Endothelial cell of umbilical vein (primary cell): ENCODE measurements at regions not wholly inside any gene's neighbourhood (a gene's known extent, or its start where the extent isn't known, plus 50 kb on each side); places are given as distances from the start of the nearest gene placed in this dataset.

Experiments
- BruUV-seq: library from RNA; stranded (reverse); fragments of 400-500 nt; replicated peaks from 2 replicates; lab custom pipeline; 2021; lab: Mats Ljungman, UMichigan
- CTCF ChIA-PET: fragments of 300-600, 350-600 bp; sonication (Branson Sonifier 250); formaldehyde crosslinking; loops from one replicate; lab custom pipeline; 2021; ENCODE audit warnings: antibody characterized with exemption, inconsistent platforms; lab: Charles Lee
- POLR2A ChIA-PET: fragments of 300-600, 350-600 bp; sonication (Branson Sonifier 250); formaldehyde crosslinking; loops from one replicate; lab custom pipeline; 2021; ENCODE audit warnings: antibody characterized with exemption, inconsistent platforms; lab: Charles Lee
- DNase-seq: peaks from one replicate; pipeline ENCODE4 v3.0.0-alpha.2; 2011; ENCODE audit warnings: low read depth, low spot score
- FAIRE-seq: peaks from 2 replicates; lab custom pipeline; 2011; peaks lifted over from hg19 to GRCh38; lab: Jason Lieb, UNC
- H2AFZ ChIP-seq: 2 replicates; pipeline ENCODE4 v1.6.0; 2012; ENCODE audit warnings: low read depth, low read length, control low read depth, inconsistent platforms
- H3K27ac ChIP-seq: 2 replicates; pipeline ENCODE4 v1.5.1; 2011; ENCODE audit warnings: low read depth, mild to moderate bottlenecking, control low read depth, low read length, moderate library complexity; ENCODE audit not compliant: insufficient read depth
- H3K27me3 ChIP-seq, 2 experiments: 2 replicates each; pipeline versions ENCODE4 v1.6.0 to v1.6.1; 2011; ENCODE audit warnings: low read length in 2 of 2, mixed read lengths in 1 of 2; ENCODE audit not compliant: control insufficient read depth in 2 of 2, insufficient read depth in 2 of 2
- H3K36me3 ChIP-seq, 2 experiments: 2 replicates in 1 of 2; 3 replicates in 1 of 2; pipeline ENCODE4 v1.5.1; 2011; ENCODE audit warnings: low read length in 2 of 2, mild to moderate bottlenecking in 1 of 2, moderate library complexity in 1 of 2; ENCODE audit not compliant: control insufficient read depth in 2 of 2, insufficient read depth in 2 of 2; ENCODE audit errors: extremely low read depth in 1 of 2
- H3K4me1 ChIP-seq: 3 replicates; pipeline ENCODE4 v1.5.1; 2011; ENCODE audit warnings: mild to moderate bottlenecking, low read length; ENCODE audit not compliant: control insufficient read depth, insufficient read depth; ENCODE audit errors: extremely low read depth
- H3K4me2 ChIP-seq: 2 replicates; pipeline ENCODE4 v1.6.1; 2011; ENCODE audit warnings: low read length, control low read depth, mixed read lengths; ENCODE audit not compliant: insufficient read depth
- H3K4me3 ChIP-seq, 3 experiments: fragments of 200-600 bp in 1 of 3; sonication (generic), shearing (Covaris generic) in 1 of 3; replicated peaks in 1 of 3; 2 replicates each; pipeline ENCODE4 v1.5.1; 2011 to 2016; ENCODE audit warnings: control low read depth in 3 of 3, low read length in 3 of 3, mild to moderate bottlenecking in 2 of 3, inconsistent platforms in 1 of 3, low read depth in 1 of 3, moderate library complexity in 1 of 3; ENCODE audit not compliant: insufficient read depth in 1 of 3
- H3K79me2 ChIP-seq: 2 replicates; pipeline ENCODE4 v1.6.0; 2012; ENCODE audit warnings: low read length, inconsistent platforms; ENCODE audit not compliant: control insufficient read depth, insufficient read depth
- H3K9ac ChIP-seq: replicated peaks from 2 replicates; pipeline ENCODE3; 2011; ENCODE audit warnings: low read length, control low read depth; ENCODE audit not compliant: insufficient read depth; ENCODE audit errors: extremely low read depth
- H3K9me1 ChIP-seq: replicated peaks from 3 replicates; pipeline ENCODE4 v1.6.0; 2011; ENCODE audit warnings: mild to moderate bottlenecking, low read length; ENCODE audit not compliant: control insufficient read depth, insufficient read depth; ENCODE audit errors: extremely low read depth
- H3K9me3 ChIP-seq: replicated peaks from 2 replicates; pipeline ENCODE4 v1.5.1; 2012; ENCODE audit warnings: low read length, inconsistent platforms; ENCODE audit not compliant: control insufficient read depth, insufficient read depth
- H4K20me1 ChIP-seq: replicated peaks from 2 replicates; pipeline ENCODE3; 2011; ENCODE audit warnings: mild to moderate bottlenecking, low read length; ENCODE audit not compliant: control insufficient read depth, insufficient read depth; ENCODE audit errors: extremely low read depth
- CTCF ChIP-seq, 2 donors: IDR thresholded peaks; 1 replicate in 1 of 2; 2 replicates in 1 of 2; pipeline ENCODE4 v1.5.1; 2011; ENCODE audit warnings: low read length in 2 of 2, mild to moderate bottlenecking in 2 of 2, moderate library complexity in 2 of 2, control low read depth in 1 of 2, inconsistent platforms in 1 of 2, low read depth in 1 of 2; ENCODE audit not compliant: insufficient read depth in 1 of 2; ENCODE audit errors: extremely low read depth in 1 of 2
- EZH2 ChIP-seq: IDR thresholded peaks from 2 replicates; pipeline ENCODE4 v1.6.1; 2012; ENCODE audit warnings: borderline replicate concordance, low read depth, mild to moderate bottlenecking, moderate library complexity, low read length, inconsistent platforms; ENCODE audit not compliant: severe bottlenecking
- FOS ChIP-seq: IDR thresholded peaks from 2 replicates; pipeline ENCODE4 v1.6.1; 2011; ENCODE audit warnings: mild to moderate bottlenecking, low read length, moderate library complexity, borderline replicate concordance; ENCODE audit not compliant: insufficient read depth
- GATA2 ChIP-seq: IDR thresholded peaks from 2 replicates; pipeline ENCODE4 v1.7.0; 2011; ENCODE audit warnings: low read depth, mild to moderate bottlenecking, moderate library complexity, mixed read lengths, low read length; ENCODE audit not compliant: insufficient read length, insufficient read depth
- JUN ChIP-seq: IDR thresholded peaks from 2 replicates; pipeline ENCODE4 v1.6.1; 2011; ENCODE audit warnings: borderline replicate concordance, low read depth; ENCODE audit not compliant: insufficient read length, insufficient read depth
- MAX ChIP-seq: IDR thresholded peaks from 2 replicates; pipeline ENCODE4 v1.6.1; 2011; ENCODE audit not compliant: insufficient read depth, insufficient read length
- MYC ChIP-seq: IDR thresholded peaks from one replicate; pipeline ENCODE4 v1.6.1; 2011; ENCODE audit warnings: mild to moderate bottlenecking, low read depth, low read length
- POLR2A ChIP-seq: IDR thresholded peaks from 2 replicates; pipeline ENCODE4 v1.6.1; 2012; ENCODE audit warnings: low read depth, mild to moderate bottlenecking, control low read depth, low read length
- POLR2AphosphoS5 ChIP-seq: IDR thresholded peaks from 2 replicates; pipeline ENCODE4 v1.6.1; 2012; ENCODE audit warnings: low read depth, mild to moderate bottlenecking, control low read depth, low read length, moderate library complexity; ENCODE audit not compliant: insufficient read depth
- dilution Hi-C: fragments of 300-500 bp; cut with MboI; formaldehyde crosslinking; loops from one replicate; pipeline ENCODE4 v1.15.0; 2019; ENCODE audit warnings: low sequenced_read_pairs; ENCODE audit not compliant: extremely low pct_ligation_motif_present
- intact Hi-C: fragments of 100-400 bp; cut with micrococcal nuclease; formaldehyde crosslinking; loops from one replicate; pipeline ENCODE4 v1.10.0; 2022

- CTCF ChIA-PET, result no interaction called here
- FAIRE-seq, result no peak
Measured at GRCh38 chr4:178672512-178672911, 1230.3 kb upstream of the AGA start.

More at GRCh38 chr4:178672512-178672911, 1230.3 kb upstream of the AGA start:
- no peaks in the 10 kb centered on the region for H3K4me1 ChIP-seq
- H3K27ac ChIP-seq, result no peak overlapping the region
- H3K79me2 ChIP-seq, result no peaks in the 10 kb centered on the region
- H2AFZ ChIP-seq, result no peak overlapping the region
- H3K9ac ChIP-seq, result no peak overlapping the region
- no peak overlapping the region for H3K4me3 ChIP-seq
- dilution Hi-C loops, result no loop called here
- H3K27me3 ChIP-seq, result no peaks in the 10 kb centered on the region
- no peaks in the 10 kb centered on the region for H4K20me1 ChIP-seq
- intact Hi-C loops, result no loop called here
- H3K9me3 ChIP-seq, result peaks cover 7% of the 10 kb centered on the region
- H3K36me3 ChIP-seq, result no peaks in the 10 kb centered on the region
- no TSS peak for BruUV-seq
- H3K9me1 ChIP-seq, result no peaks in the 10 kb centered on the region
- TF ChIP-seq MYC (no peak), POLR2A (no peak), FOS (no peak), CTCF (IDR thresholded peaks at IDR 0.05; ENCODE audit: extremely low read depth in 1 of 2, insufficient read depth in 1 of 2, low read depth in 1 of 2, low read length in 2 of 2) (no peak), GATA2 (no peak), POLR2AphosphoS5 (no peak), EZH2 (no peak), JUN (no peak), MAX (no peak)
- POLR2A ChIA-PET, result no interaction called here
- H3K4me2 ChIP-seq, result no peak overlapping the region
- DNase-seq, result no peak
